ENCODE measurements at regions not wholly inside any gene's neighbourhood (a gene's known extent, or its start where the extent isn't known, plus 50 kb on each side); places are given as distances from the start of the nearest gene placed in this dataset.

GRCh38 chr16:51557670-51558069 lies 406.6 kb upstream of the SALL1 start (continued):
- no peak for TF ChIP-seq FUBP1 (CRISPR knock-in tag; IDR thresholded peaks at IDR 0.05; ENCODE audit: borderline replicate concordance)
- no peak for TF ChIP-seq MATR3 (CRISPR knock-in tag; IDR thresholded peaks at IDR 0.05)
- TF ChIP-seq NFIB (CRISPR knock-in tag; IDR thresholded peaks at IDR 0.05; ENCODE audit: borderline replicate concordance), result no peak

GRCh38 chr16:51556694-51557340 lies 405.7 kb upstream of the SALL1 start:
- in situ Hi-C loops (cut with HindIII; ENCODE audit: extremely low pct_ligation_motif_present, low pct_unique_long_range_greater_than_20kb), result no loop called here
- FAIRE-seq (no peak), DNase-seq (ENCODE audit: low spot score) (no peak), ATAC-seq (no peak)
- BruUV-seq (replicated peaks), result no TSS peak
- Histone ChIP-seq H3K27me3 (ENCODE audit: control insufficient read depth in 1 of 2, insufficient read depth in 2 of 2, low read length in 2 of 2) (no peaks in the 10 kb centered on the region; a peak in 1 of 5 replicates), H3K79me2 (ENCODE audit: insufficient read depth, low read length) (no peaks in the 10 kb centered on the region), H3K36me3 (replicated peaks in 1 of 2; ENCODE audit: control insufficient read depth in 1 of 2, insufficient read depth in 2 of 2, low read length in 2 of 2) (no peaks in the 10 kb centered on the region), H3K4me2 (ENCODE audit: low read depth, low read length) (no peak overlapping the region), H3K4me3 (replicated peaks in 1 of 3; ENCODE audit: insufficient read depth in 1 of 3, low read depth in 2 of 3, low read length in 3 of 3) (no peak overlapping the region), H3K9me3 (ENCODE audit: low read length) (no peaks in the 10 kb centered on the region), H2AFZ (ENCODE audit: low read length) (no peak overlapping the region), H3K9ac (ENCODE audit: insufficient read depth, low read depth, low read length) (no peak overlapping the region), H3K4me1 (ENCODE audit: insufficient read depth, low read length) (no peaks in the 10 kb centered on the region), H3K27ac (ENCODE audit: extremely low read length, insufficient read depth, low read length) (no peak overlapping the region), H4K20me1 (ENCODE audit: insufficient read depth, low read length) (no peaks in the 10 kb centered on the region)
- 5% methylated on average over 9 of the region's 9 CpGs for WGBS (ENCODE audit: low lambda C conversion rate)
- ChIA-PET POLR2A (no interaction called here), CTCF (ENCODE audit: low intra/inter-chr PET ratio, low total read pairs) (no interaction called here)
- TF ChIP-seq ZNF331 (CRISPR knock-in tag; IDR thresholded peaks at IDR 0.05), result no peak
- TF ChIP-seq GPN1 (CRISPR knock-in tag; IDR thresholded peaks at IDR 0.05; ENCODE audit: borderline replicate concordance), result no peak
- no peak for TF ChIP-seq HNRNPL (IDR thresholded peaks at IDR 0.05; ENCODE audit: low read depth, low read length)
- TF ChIP-seq CEBPG (CRISPR knock-in tag; IDR thresholded peaks at IDR 0.05), result no peak
- TF ChIP-seq HCFC1 (IDR thresholded peaks at IDR 0.05; ENCODE audit: low read depth, low read length), result no peak
- no peak for TF ChIP-seq ZZZ3 (CRISPR knock-in tag; IDR thresholded peaks at IDR 0.05; ENCODE audit: borderline replicate concordance)
- TF ChIP-seq ZNF281 (CRISPR knock-in tag; IDR thresholded peaks at IDR 0.05; ENCODE audit: borderline replicate concordance), result no peak
- no peak for TF ChIP-seq ZC3H4 (CRISPR knock-in tag; IDR thresholded peaks at IDR 0.05; ENCODE audit: borderline replicate concordance)
- no peak for TF ChIP-seq GTF3A (CRISPR knock-in tag; conservative IDR thresholded peaks at IDR 0.05)
- TF ChIP-seq GATAD2A (CRISPR knock-in tag; IDR thresholded peaks at IDR 0.05), result no peak
- TF ChIP-seq ZSCAN21 (CRISPR knock-in tag; IDR thresholded peaks at IDR 0.05; ENCODE audit: borderline replicate concordance), result no peak
- no peak for TF ChIP-seq ZNF530 (CRISPR knock-in tag; IDR thresholded peaks at IDR 0.05; ENCODE audit: low read depth)
- TF ChIP-seq SOX5 (CRISPR knock-in tag; IDR thresholded peaks at IDR 0.05; ENCODE audit: borderline replicate concordance), result no peak
- TF ChIP-seq ZNF326 (CRISPR knock-in tag; IDR thresholded peaks at IDR 0.05; ENCODE audit: borderline replicate concordance), result no peak
- intact Hi-C loops (cut with micrococcal nuclease; ENCODE audit: unreplicated experiment), result no loop called here
